HCT116 (cell line): ENCODE measurements at regions not wholly inside any gene's neighbourhood (a gene's known extent, or its start where the extent isn't known, plus 50 kb on each side); places are given as distances from the start of the nearest gene placed in this dataset.

Experiments used
- ATAC-seq: fragments of 200-7000 bp; cut with Tn5 transposase; 2 replicates; pipeline ENCODE4 v1.9.1; 2020; ENCODE audit warnings: mild to moderate bottlenecking, moderate library complexity
- BruUV-seq: library from RNA; stranded (reverse); fragments of 400-500 nt; replicated peaks from 2 replicates; lab custom pipeline; 2021; lab: Mats Ljungman, UMichigan
- CTCF ChIA-PET: fragments of 300-600 bp; sonication (Branson Sonifier 250); formaldehyde crosslinking; loops from one replicate; lab custom pipeline; 2021; ENCODE audit warnings: antibody characterized with exemption; lab: Charles Lee
- POLR2A ChIA-PET: fragments of 300-600, 350-600 bp; sonication (Branson Sonifier 250); formaldehyde crosslinking; loops from one replicate; lab custom pipeline; 2021; ENCODE audit warnings: antibody characterized with exemption; lab: Charles Lee
- RAD21 ChIA-PET, 2 experiments: fragments of 300-600 bp; sonication (Branson Sonifier 250); formaldehyde crosslinking; loops; one replicate each; lab custom pipeline; 2023; ENCODE audit warnings: low total read pairs in 2 of 2; ENCODE audit not compliant: uncharacterized antibody in 2 of 2, unreplicated experiment in 2 of 2, low non-redundant PET in 1 of 2; lab: Charles Lee
- DNase-seq: peaks from one replicate; pipeline ENCODE4 v3.0.0-alpha.2; 2010; ENCODE audit warnings: low read depth, low spot score
- H2AFZ ChIP-seq: fragments of 200-600 bp; shearing (Covaris generic), sonication (generic); 2 replicates; pipeline ENCODE4 v1.6.1; 2017; ENCODE audit warnings: low read depth, mixed run types, mixed read lengths, antibody characterized with exemption, low read length; ENCODE audit not compliant: poor library complexity, severe bottlenecking
- H3K27ac ChIP-seq: 2 replicates; pipeline ENCODE4 v1.5.1; 2012; ENCODE audit warnings: low read depth, low read length
- H3K27me3 ChIP-seq: fragments of 200-600 bp; sonication (generic); 2 replicates; pipeline ENCODE4 v1.6.1; 2016; ENCODE audit warnings: mixed run types, low read length, mixed read lengths; ENCODE audit not compliant: insufficient read depth
- H3K36me3 ChIP-seq, 2 experiments: fragments of 200-500 bp in 1 of 2; fragments of 200-600 bp in 1 of 2; sonication (Bioruptor generic) in 1 of 2; sonication (generic) in 1 of 2; 2 replicates each; pipeline versions ENCODE4 v1.5.1 to v1.6.1; 2014 to 2016; ENCODE audit warnings: low read length in 2 of 2, inconsistent platforms in 1 of 2, mixed read lengths in 1 of 2, mixed run types in 1 of 2; ENCODE audit not compliant: insufficient read depth in 2 of 2, control insufficient read depth in 1 of 2
- H3K4me1 ChIP-seq, 2 experiments: fragments of 200-600 bp in 1 of 2; sonication (generic) in 1 of 2; 2 replicates each; pipeline versions ENCODE4 v1.5.1 to v1.6.1; 2012 to 2017; ENCODE audit warnings: low read length in 2 of 2, inconsistent platforms in 1 of 2, mild to moderate bottlenecking in 1 of 2, mixed read lengths in 1 of 2, mixed run types in 1 of 2, moderate library complexity in 1 of 2; ENCODE audit not compliant: insufficient read depth in 2 of 2, control insufficient read depth in 1 of 2
- H3K4me2 ChIP-seq: fragments of 200-600 bp; sonication (generic); 2 replicates; pipeline ENCODE4 v1.6.1; 2017; ENCODE audit warnings: mixed run types, low read length, mixed read lengths
- H3K4me3 ChIP-seq, 2 experiments: fragments of 200-600 bp in 1 of 2; sonication (generic) in 1 of 2; replicated peaks in 1 of 2; 2 replicates each; pipeline ENCODE4 v1.5.1; 2011 to 2016; ENCODE audit warnings: low read length in 2 of 2, control low read depth in 1 of 2, low read depth in 1 of 2, mild to moderate bottlenecking in 1 of 2, mixed read lengths in 1 of 2, mixed run types in 1 of 2
- H3K79me2 ChIP-seq: fragments of 200-600 bp; sonication (generic); 2 replicates; pipeline ENCODE4 v1.6.1; 2017; ENCODE audit warnings: mild to moderate bottlenecking, mixed run types, low read length, moderate library complexity, mixed read lengths; ENCODE audit not compliant: insufficient read depth
- H3K9ac ChIP-seq: fragments of 200-600 bp; sonication (generic); 2 replicates; pipeline ENCODE4 v1.6.1; 2016; ENCODE audit warnings: low read length, mixed read lengths
- H3K9me2 ChIP-seq: fragments of 200-600 bp; sonication (generic), shearing (Covaris generic); 2 replicates; pipeline ENCODE4 v1.6.1; 2017; ENCODE audit warnings: mixed run types, mild to moderate bottlenecking, moderate library complexity; ENCODE audit not compliant: insufficient read depth
- H3K9me3 ChIP-seq, 2 experiments: fragments of 200-500 bp in 1 of 2; fragments of 200-600 bp in 1 of 2; sonication (Bioruptor generic) in 1 of 2; sonication (generic) in 1 of 2; 2 replicates each; pipeline ENCODE4 v1.6.1; 2014 to 2017; ENCODE audit warnings: low read length in 2 of 2, mixed read lengths in 2 of 2, inconsistent platforms in 1 of 2, low read depth in 1 of 2, mild to moderate bottlenecking in 1 of 2, mixed run types in 1 of 2, moderate library complexity in 1 of 2; ENCODE audit not compliant: control insufficient read depth in 1 of 2, insufficient read depth in 1 of 2
- H4K20me1 ChIP-seq: fragments of 200-600 bp; sonication (generic), shearing (Covaris generic); 2 replicates; pipeline ENCODE4 v1.6.1; 2017; ENCODE audit warnings: mixed run types, mild to moderate bottlenecking, moderate library complexity; ENCODE audit not compliant: insufficient read depth
- CEBPB ChIP-seq: IDR thresholded peaks from 2 replicates; pipeline ENCODE4 v1.6.1; 2012; ENCODE audit warnings: low read depth
- EZH2phosphoT487 ChIP-seq: fragments of 200-600 bp; IDR thresholded peaks from 2 replicates; pipeline ENCODE4 v1.6.1; 2018; ENCODE audit warnings: antibody characterized with exemption, borderline replicate concordance
- POLR2A ChIP-seq: IDR thresholded peaks from 2 replicates; pipeline ENCODE4 v1.7.0; 2011; ENCODE audit warnings: borderline replicate concordance; ENCODE audit not compliant: insufficient read depth, insufficient read length; ENCODE audit errors: extremely low read depth
- RAD21 ChIP-seq: IDR thresholded peaks from 2 replicates; pipeline ENCODE4 v1.6.1; 2012; ENCODE audit warnings: low read depth, mild to moderate bottlenecking
- intact Hi-C: fragments of 100-400 bp; cut with micrococcal nuclease; formaldehyde crosslinking; loops from 2 replicates; pipeline ENCODE4 v1.10.0; 2022
- TF ChIP-seq, protein P1 (sequence below): IDR thresholded peaks from 2 replicates; pipeline ENCODE4 v1.6.1; 2012
- TF ChIP-seq, protein P2 (sequence below): IDR thresholded peaks from 2 replicates; pipeline ENCODE4 v1.6.1; 2012

DNA sequence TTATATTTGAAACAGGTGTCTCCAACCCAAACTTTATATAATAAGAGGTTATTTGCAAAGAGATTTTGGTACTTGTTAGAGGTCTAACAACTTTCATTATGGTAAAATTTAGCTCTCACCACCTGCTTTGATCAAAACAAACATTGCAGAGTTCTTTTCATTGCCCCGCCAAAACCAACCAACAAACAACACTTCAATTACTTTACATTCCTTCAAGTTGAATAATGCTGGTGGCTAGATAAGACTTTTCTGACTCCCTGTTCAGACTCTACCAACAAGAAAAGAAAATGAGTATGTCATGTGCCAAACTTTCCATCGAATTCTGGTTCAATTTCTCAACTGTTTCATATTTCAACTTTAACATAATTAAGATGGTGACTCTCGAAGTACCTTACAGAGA lies 311.1 kb downstream of the ADGRG6 start:
- TF ChIP-seq, protein P1, sequence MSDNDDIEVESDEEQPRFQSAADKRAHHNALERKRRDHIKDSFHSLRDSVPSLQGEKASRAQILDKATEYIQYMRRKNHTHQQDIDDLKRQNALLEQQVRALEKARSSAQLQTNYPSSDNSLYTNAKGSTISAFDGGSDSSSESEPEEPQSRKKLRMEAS: no peak
- Histone ChIP-seq H2AFZ (no peak overlapping the region), H3K79me2 (no peaks in the 10 kb centered on the region), H3K9me3 (no peaks in the 10 kb centered on the region), H3K4me1 (no peaks in the 10 kb centered on the region), H3K9me2 (no peaks in the 10 kb centered on the region), H3K4me3 (no peak overlapping the region), H3K9ac (no peak overlapping the region), H3K4me2 (no peak overlapping the region), H3K27me3 (no peaks in the 10 kb centered on the region), H3K36me3 (no peaks in the 10 kb centered on the region), H3K27ac (no peak overlapping the region), H4K20me1 (no peaks in the 10 kb centered on the region)
- intact Hi-C loops: no loop called here
- no peak for ATAC-seq
- DNase-seq: no peak
- BruUV-seq: no TSS peak
- CTCF ChIA-PET: no interaction called here
- RAD21 ChIA-PET: no interaction called here
- POLR2A ChIA-PET: no interaction called here

DNA sequence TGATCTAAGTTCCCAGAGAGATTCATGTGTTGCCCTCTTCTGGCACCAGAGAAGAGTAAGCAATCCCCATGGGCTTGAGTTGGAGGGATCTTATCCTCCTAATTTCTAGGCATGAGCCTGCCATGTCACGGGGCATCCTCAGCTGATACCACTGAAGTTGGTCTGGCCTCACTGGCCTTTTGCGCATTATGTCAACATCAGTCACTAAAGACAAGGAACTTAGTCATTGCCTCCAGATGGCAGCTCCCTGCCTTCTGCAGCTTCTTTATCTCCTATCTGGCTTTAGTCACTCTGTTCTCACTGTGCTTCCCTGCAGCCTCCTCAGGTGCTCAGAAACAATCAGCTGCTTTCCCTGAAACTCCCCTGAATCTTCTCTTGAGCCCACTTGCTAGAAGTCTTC lies 312.2 kb downstream of the ADGRG6 start:
- H3K27ac ChIP-seq: no peak overlapping the region
- H3K9me2 ChIP-seq: no peaks in the 10 kb centered on the region
- H3K4me1 ChIP-seq: no peaks in the 10 kb centered on the region
- ChIA-PET RAD21 (no interaction called here), CTCF (no interaction called here), POLR2A (no interaction called here)
- no peaks in the 10 kb centered on the region for H3K9me3 ChIP-seq
- H3K4me3 ChIP-seq: no peak overlapping the region
- no peaks in the 10 kb centered on the region for H3K36me3 ChIP-seq
- H2AFZ ChIP-seq: no peak overlapping the region
- H3K79me2 ChIP-seq: no peaks in the 10 kb centered on the region
- DNase-seq (no peak), ATAC-seq (no peak)
- intact Hi-C loops: no loop called here
- H3K27me3 ChIP-seq: no peaks in the 10 kb centered on the region
- no TSS peak for BruUV-seq
- no peaks in the 10 kb centered on the region for H4K20me1 ChIP-seq
- TF ChIP-seq RAD21: peak; percentile 8; the same call in 1 of the 2 replicates
- TF ChIP-seq, protein P2, sequence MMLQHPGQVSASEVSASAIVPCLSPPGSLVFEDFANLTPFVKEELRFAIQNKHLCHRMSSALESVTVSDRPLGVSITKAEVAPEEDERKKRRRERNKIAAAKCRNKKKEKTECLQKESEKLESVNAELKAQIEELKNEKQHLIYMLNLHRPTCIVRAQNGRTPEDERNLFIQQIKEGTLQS: no peak
- no peak for TF ChIP-seq EZH2phosphoT487
- TF ChIP-seq POLR2A: no peak
- no peak for TF ChIP-seq CEBPB
- no peak overlapping the region for H3K9ac ChIP-seq
- no peak overlapping the region for H3K4me2 ChIP-seq
